ENCODE measurements at regions not wholly inside any gene's neighbourhood (a gene's known extent, or its start where the extent isn't known, plus 50 kb on each side); places are given as distances from the start of the nearest gene placed in this dataset.

DNA sequence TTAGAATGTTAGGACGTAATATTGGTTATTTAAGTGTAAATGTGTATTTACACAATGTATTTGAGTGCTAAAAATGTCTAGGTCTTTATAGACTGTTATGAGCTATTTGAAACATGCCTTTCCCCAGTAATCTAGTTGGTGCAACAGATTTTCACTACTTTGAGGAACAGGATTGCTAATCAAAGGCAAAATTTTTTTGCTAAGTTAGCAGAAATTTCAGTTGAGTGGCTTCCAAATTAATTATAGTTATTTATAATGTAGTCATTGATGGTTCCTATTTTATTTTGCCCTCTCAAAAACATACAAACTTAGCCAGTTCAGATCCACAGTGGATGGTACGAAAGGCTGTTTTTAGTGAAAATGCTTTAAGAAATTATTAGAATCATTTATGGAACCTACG, 78.7 kb upstream of the LYZL2 start:
- TF ChIP-seq CTCF (IDR thresholded peaks at IDR 0.05) (no peak), POLR2A (IDR thresholded peaks at IDR 0.05) (no peak)

Measured in uterus (tissue), 2 donors.